HUES6 (cell line): ENCODE measurements at regions not wholly inside any gene's neighbourhood (a gene's known extent, or its start where the extent isn't known, plus 50 kb on each side); places are given as distances from the start of the nearest gene placed in this dataset.
"Not testable (repeated sequence)": the region's sequence is repeated elsewhere in the genome, so short reads cannot be mapped to it uniquely, and the experiment has no call there.

Experiments
- H3K27ac ChIP-seq: 2 replicates; pipeline ENCODE4 v1.7.0; 2013; ENCODE audit warnings: low read depth, mild to moderate bottlenecking, low read length, inconsistent platforms
- H3K27me3 ChIP-seq: 2 replicates; pipeline ENCODE4 v1.6.1; 2013; ENCODE audit warnings: low read length; ENCODE audit not compliant: control insufficient read depth, insufficient read depth
- H3K36me3 ChIP-seq: 2 replicates; pipeline ENCODE4 v1.6.1; 2013; ENCODE audit warnings: low read length; ENCODE audit not compliant: control insufficient read depth, insufficient read depth
- H3K4me1 ChIP-seq: 2 replicates; pipeline ENCODE4 v1.6.1; 2013; ENCODE audit warnings: low read length; ENCODE audit not compliant: control insufficient read depth, insufficient read depth
- H3K4me3 ChIP-seq: 2 replicates; pipeline ENCODE4 v1.5.1; 2013; ENCODE audit warnings: low read depth, low read length
- H3K9ac ChIP-seq: one replicate; pipeline ENCODE4 v1.6.1; 2013; ENCODE audit warnings: mild to moderate bottlenecking, low read length
- H3K9me3 ChIP-seq: 2 replicates; pipeline ENCODE4 v1.6.1; 2013; ENCODE audit warnings: low read depth, low read length; ENCODE audit not compliant: control insufficient read depth, insufficient read depth

DNA sequence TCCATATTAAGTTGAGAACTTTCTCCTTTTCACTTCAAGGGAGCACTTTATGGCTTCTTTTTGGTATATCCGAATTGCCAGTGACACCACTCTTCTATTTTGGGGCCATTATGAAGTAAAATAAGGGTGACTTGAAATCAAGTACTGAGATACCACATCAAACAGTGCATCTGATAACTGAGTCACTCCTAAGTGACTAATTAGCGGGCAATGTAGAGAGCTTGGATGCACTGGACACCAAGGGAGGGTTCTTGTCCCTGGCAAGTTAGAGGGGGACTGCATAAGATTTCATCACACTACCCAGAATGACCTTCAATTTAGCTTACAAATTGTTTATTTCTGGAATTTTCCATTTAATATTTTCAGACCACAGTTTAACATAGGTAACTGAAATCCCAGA is 813.9 kb upstream of the CDH10 start:
- no peaks in the 10 kb centered on the region for H3K27me3 ChIP-seq
- no peaks in the 10 kb centered on the region for H3K36me3 ChIP-seq
- H3K4me1 ChIP-seq, result peaks cover 5% of the 10 kb centered on the region; the same call in 1 of the 2 replicates
- H3K27ac ChIP-seq, result no peak overlapping the region
- no peak overlapping the region for H3K9ac ChIP-seq
- peaks cover 19% of the 10 kb centered on the region for H3K9me3 ChIP-seq
- H3K4me3 ChIP-seq, result no peak overlapping the region

DNA sequence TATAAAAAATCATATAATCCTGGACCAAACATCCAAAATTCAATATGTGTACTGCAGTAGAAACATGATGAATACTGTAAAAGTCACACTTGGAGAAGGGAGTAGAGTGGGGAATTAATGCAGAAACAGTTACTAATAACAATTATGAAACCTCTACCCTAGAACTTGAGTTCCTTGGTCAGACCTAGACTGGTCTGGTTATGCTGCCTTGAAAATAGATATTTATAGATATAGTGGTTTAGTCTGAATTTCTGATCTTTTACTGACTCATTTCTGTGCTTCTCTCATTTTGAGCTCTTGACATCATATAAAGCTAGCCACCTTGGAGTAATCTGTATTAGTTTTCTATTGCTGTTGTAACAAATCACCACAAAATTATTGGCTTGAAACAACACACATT is 808.7 kb upstream of the CDH10 start:
- Histone ChIP-seq H3K36me3 (no peaks in the 10 kb centered on the region), H3K27ac (no peak overlapping the region), H3K9me3 (no peaks in the 10 kb centered on the region), H3K27me3 (no peaks in the 10 kb centered on the region), H3K4me3 (no peak overlapping the region), H3K4me1 (peaks cover 34% of the 10 kb centered on the region), H3K9ac (no peak overlapping the region)

DNA sequence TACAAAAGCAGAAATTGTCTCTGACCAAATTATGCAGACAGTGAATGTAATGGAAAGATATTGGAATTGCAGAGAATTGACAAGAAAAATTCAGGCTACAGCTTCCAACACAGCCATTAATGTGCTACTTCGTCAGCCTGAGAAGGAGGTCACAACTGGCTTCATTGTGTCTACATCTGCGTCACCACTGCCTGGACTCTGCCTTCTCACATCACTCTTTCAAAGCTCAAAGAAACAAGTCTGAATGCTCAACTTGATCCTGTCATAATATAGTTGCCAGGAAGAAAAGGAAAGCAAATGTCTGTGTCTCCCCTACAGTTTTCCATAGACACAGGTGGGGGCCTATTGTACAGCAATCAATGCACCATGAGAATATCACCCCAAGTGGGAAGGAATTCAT is 806.5 kb upstream of the CDH10 start:
- Histone ChIP-seq H3K36me3 (no peaks in the 10 kb centered on the region), H3K4me1 (peaks cover 52% of the 10 kb centered on the region), H3K4me3 (no peak overlapping the region), H3K27ac (no peak overlapping the region), H3K9me3 (no peaks in the 10 kb centered on the region), H3K9ac (no peak overlapping the region), H3K27me3 (no peaks in the 10 kb centered on the region)

DNA sequence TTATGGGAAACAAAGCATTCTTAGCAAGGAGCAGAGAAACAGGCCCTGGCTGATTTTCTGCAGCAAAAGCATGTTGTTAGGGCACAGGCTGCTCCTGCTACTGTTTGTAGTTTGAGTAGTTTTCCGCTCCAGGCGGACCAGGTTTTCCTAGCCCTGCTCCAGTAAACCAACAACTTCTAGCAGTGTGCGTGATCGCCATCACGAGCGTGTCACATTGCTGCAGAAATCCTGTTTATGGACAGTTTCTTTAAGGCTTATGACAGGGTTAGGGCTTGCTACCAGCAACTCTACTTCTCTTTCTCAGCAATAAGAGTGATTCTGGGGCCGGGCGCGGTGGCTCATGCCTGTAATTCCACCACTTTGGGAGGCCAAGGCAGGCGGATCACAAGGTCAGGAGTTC is 803.9 kb upstream of the CDH10 start:
- Histone ChIP-seq H3K9me3 (no peaks in the 10 kb centered on the region), H3K36me3 (peaks cover 19% of the 10 kb centered on the region; the same call in 1 of the 2 replicates), H3K27me3 (no peaks in the 10 kb centered on the region), H3K9ac (peak overlapping the region; percentile 87), H3K27ac (peak overlapping the region; percentile 90), H3K4me3 (peak overlapping the region; percentile 34), H3K4me1 (peaks cover 49% of the 10 kb centered on the region)

DNA sequence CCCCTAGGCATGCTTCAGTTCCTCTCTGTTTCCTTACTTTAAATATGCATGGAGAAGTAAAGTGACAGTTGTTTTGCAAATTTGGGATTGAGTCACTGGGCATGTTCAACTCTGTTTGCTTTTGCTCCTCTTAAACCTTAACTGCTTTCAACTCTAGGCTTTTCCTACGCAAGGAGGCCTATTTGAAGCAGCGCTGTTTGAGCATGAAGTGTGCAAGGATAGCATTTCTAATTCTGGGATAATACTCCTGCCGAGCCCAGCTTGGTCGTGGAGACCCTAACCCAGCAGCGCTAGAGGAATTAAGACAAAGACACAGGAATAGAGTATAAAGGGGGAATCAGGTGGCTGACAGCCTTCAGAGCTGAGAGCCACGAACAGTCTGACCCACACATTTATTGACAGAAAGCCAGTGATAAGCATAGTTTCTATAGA is 803.4 kb upstream of the CDH10 start:
- Histone ChIP-seq H3K27me3 (no peaks in the 10 kb centered on the region), H3K4me1 (peaks cover 49% of the 10 kb centered on the region), H3K9me3 (no peaks in the 10 kb centered on the region), H3K9ac (peak overlapping the region; percentile 87), H3K27ac (peak overlapping the region; percentile 90), H3K36me3 (peaks cover 22% of the 10 kb centered on the region; the same call in 1 of the 2 replicates), H3K4me3 (peak overlapping the region; percentile 34)

DNA sequence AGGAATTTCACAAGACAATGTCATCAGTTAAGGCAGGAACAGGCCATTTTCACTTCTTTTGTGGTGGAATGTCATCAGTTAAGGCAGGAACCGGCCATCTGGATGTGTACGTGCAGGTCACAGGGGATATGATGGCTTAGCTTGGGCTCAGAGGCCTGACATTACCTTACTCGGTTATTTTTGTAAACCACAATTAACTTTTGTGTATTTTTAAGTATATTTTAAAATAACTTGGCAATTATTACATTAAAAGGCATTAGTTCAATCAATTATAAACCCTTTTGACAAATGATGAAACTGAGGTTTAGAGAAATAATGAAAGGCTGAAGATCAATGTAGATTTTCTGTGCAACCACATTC is 801.3 kb upstream of the CDH10 start:
- H3K27me3 ChIP-seq, H3K9me3 ChIP-seq: not testable (repeated sequence)
- H3K4me1 ChIP-seq, result peaks cover 42% of the 10 kb centered on the region
- peaks cover 41% of the 10 kb centered on the region for H3K36me3 ChIP-seq
- peak overlapping the region; percentile 35; the same call in 1 of the 2 replicates for H3K4me3 ChIP-seq
- peak overlapping the region; percentile 99 for H3K27ac ChIP-seq
- H3K9ac ChIP-seq, result peak overlapping the region; percentile 45

DNA sequence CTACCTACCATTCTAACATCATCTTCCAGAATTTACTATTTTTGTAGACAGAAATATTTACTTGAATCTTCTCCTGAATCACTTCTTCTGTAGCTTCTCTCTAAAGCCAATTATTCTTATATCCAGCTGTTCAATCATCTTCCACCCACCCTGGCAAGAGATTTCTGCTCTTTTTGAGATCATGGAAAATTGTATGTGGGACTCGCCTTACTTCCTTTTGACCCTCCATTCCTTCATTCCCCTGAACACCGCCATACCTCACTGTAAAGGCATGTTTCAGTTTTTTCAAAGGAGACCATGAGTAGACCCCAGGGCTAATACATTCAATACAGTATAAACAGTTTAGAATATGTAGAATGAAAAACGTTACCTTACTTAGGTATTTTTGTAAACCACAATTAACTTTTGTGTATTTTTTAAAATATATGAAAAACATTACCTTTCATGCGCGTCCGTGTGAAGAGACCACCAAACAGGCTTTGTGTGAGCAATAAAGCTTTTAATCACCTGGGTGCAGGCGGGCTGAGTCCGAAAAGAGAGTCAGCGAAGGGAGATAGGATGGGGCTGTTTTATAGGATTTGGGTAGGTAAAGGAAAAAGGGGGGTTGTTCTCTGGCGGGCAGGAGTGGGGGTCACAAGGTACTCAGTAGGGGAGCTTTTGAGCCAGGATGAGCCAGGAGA is 800.7 kb upstream of the CDH10 start:
- Histone ChIP-seq H3K4me1 (peaks cover 38% of the 10 kb centered on the region), H3K36me3 (peaks cover 46% of the 10 kb centered on the region), H3K9ac (peak overlapping the region; percentile 99), H3K27ac (peak overlapping the region; percentile 98), H3K4me3 (peak overlapping the region; percentile 96)
- not testable (repeated sequence) for H3K9me3 ChIP-seq, H3K27me3 ChIP-seq

DNA sequence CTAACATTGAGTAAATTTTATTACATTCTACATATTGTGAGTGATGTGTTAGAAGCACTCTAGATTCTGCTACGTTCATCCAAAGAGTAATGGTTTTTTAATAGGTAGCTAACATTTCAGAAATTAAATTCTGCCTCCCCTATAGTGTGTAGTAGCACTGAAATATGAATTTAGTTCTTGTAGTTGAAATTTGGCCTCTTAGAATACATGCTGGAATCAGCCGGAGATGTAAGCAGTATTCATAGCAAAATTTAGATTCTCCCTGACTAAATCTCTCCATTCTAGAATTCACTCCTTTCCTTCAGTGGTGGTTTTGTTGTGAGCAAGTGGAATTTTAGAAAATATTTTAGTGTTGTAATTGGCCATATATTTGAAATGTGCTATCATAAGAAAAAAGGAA is 799.9 kb upstream of the CDH10 start:
- no peaks in the 10 kb centered on the region for H3K27me3 ChIP-seq
- peaks cover 31% of the 10 kb centered on the region for H3K4me1 ChIP-seq
- H3K9ac ChIP-seq, result peak overlapping the region; percentile 99
- peaks cover 48% of the 10 kb centered on the region for H3K36me3 ChIP-seq
- peak overlapping the region; percentile 96 for H3K4me3 ChIP-seq
- H3K9me3 ChIP-seq, result no peaks in the 10 kb centered on the region
- H3K27ac ChIP-seq, result peak overlapping the region; percentile 98

DNA sequence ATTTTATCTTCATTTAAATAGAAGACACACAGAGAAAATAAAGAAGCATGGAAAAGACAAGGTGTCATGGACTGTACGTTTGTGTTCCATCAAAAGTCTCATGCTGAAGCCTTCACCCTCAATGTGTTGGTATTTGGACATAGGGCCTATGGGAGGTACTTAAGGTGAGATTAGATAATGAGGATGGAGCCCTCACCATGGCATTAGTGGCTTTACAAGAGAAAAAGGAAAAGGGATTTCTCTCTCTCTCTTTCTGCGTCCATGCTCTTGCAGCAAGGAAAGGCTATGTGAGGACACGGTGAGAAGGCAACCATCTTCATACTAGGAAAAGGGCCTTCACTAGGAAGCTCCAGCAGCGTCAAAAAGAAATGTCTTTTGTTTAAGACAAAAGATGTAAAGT is 797.0 kb upstream of the CDH10 start:
- Histone ChIP-seq H3K4me1 (peaks cover 5% of the 10 kb centered on the region), H3K36me3 (peaks cover 77% of the 10 kb centered on the region), H3K27me3 (no peaks in the 10 kb centered on the region), H3K4me3 (peak overlapping the region; percentile 96), H3K27ac (no peak overlapping the region), H3K9me3 (no peaks in the 10 kb centered on the region), H3K9ac (peak overlapping the region; percentile 62)

DNA sequence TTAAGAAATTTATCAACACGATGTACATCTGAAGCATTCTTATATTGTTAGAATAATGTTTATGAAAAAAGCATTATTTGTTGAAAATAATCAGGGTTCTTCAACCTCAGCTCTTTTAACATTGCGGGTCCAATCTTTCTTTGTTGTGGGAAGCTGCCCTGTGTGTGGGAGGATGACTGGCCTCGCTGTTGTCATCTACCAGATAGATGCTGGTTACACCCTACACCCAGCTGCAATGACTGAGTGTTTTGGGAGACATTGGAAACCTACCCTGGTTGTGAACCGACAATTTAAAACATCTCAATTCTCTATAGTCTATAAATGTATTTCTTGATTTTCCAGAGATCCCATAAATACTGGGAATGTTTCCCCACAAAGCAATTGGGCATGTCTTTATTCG is 794.2 kb upstream of the CDH10 start:
- H3K27ac ChIP-seq, result no peak overlapping the region
- H3K4me3 ChIP-seq, result peak overlapping the region; percentile 47
- H3K4me1 ChIP-seq, result no peaks in the 10 kb centered on the region
- H3K9me3 ChIP-seq, result no peaks in the 10 kb centered on the region
- no peaks in the 10 kb centered on the region for H3K27me3 ChIP-seq
- H3K9ac ChIP-seq, result no peak overlapping the region
- H3K36me3 ChIP-seq, result peaks cover 82% of the 10 kb centered on the region

DNA sequence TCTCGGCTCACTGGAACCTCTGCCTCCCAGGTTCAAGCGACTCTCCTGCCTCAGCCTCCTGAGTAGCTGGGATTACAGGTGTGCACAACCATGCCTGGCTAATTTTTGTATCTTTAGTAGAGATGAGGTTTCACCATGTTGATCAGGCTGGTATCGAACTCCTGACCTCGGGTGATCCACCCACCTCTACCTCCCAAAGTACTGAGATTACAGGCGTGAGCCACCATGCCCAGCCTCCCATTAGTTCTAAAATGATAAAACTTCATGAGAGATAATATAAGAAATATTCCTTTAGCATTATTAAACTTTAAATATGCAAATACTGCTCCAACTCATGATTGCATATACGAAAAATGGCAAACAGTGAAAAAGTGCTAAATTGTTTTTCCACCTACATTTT is 793.6 kb upstream of the CDH10 start:
- Histone ChIP-seq H3K4me3 (peak overlapping the region; percentile 47), H3K36me3 (peaks cover 79% of the 10 kb centered on the region)
- H3K9ac ChIP-seq, H3K9me3 ChIP-seq, H3K27ac ChIP-seq, H3K27me3 ChIP-seq, H3K4me1 ChIP-seq: not testable (repeated sequence)
